ENCODE measurements at regions not wholly inside any gene's neighbourhood (a gene's known extent, or its start where the extent isn't known, plus 50 kb on each side); places are given as distances from the start of the nearest gene placed in this dataset.
A peak's percentile ranks its signal among the peaks of the same experiment; 100 is the strongest.

DNA sequence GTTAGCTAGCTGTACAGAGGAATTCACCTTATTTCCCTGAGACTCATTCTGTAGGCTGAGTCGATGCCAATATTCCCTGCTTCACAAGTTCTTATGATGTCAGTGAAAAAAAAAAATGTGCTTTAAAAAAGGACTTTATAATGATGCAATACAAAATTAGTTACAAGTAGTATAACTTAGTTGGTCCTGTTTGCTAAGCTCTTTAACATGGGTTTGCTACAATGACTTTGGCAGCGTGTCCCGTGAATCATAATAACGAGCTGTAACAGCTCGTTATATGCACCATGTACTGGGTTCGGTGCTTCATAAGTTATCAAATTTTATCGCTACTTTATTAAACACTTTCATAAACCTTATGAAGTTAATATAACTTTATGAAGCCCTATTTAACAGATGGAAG lies 349.7 kb downstream of the LMX1A start:
- Histone ChIP-seq H3K27me3 (ENCODE audit: control insufficient read depth, insufficient read depth, low read length) (no peaks in the 10 kb centered on the region), H2AFZ (no peak overlapping the region), H3K4me1 (peaks cover 19% of the 10 kb centered on the region), H3K36me3 (ENCODE audit: control insufficient read depth, insufficient read depth, low read length) (no peaks in the 10 kb centered on the region), H3K9me3 (ENCODE audit: control insufficient read depth, low read length) (no peaks in the 10 kb centered on the region), H3K27ac (peak overlapping the region; percentile 24), H3K4me2 (ENCODE audit: low read length) (no peak overlapping the region), H3K79me2 (no peaks in the 10 kb centered on the region), H3K9ac (no peak overlapping the region), H3K4me3 (ENCODE audit: low read depth, low read length) (no peak overlapping the region)
- TF ChIP-seq, protein P1, sequence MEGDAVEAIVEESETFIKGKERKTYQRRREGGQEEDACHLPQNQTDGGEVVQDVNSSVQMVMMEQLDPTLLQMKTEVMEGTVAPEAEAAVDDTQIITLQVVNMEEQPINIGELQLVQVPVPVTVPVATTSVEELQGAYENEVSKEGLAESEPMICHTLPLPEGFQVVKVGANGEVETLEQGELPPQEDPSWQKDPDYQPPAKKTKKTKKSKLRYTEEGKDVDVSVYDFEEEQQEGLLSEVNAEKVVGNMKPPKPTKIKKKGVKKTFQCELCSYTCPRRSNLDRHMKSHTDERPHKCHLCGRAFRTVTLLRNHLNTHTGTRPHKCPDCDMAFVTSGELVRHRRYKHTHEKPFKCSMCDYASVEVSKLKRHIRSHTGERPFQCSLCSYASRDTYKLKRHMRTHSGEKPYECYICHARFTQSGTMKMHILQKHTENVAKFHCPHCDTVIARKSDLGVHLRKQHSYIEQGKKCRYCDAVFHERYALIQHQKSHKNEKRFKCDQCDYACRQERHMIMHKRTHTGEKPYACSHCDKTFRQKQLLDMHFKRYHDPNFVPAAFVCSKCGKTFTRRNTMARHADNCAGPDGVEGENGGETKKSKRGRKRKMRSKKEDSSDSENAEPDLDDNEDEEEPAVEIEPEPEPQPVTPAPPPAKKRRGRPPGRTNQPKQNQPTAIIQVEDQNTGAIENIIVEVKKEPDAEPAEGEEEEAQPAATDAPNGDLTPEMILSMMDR (IDR thresholded peaks at IDR 0.05), result no peak

DNA sequence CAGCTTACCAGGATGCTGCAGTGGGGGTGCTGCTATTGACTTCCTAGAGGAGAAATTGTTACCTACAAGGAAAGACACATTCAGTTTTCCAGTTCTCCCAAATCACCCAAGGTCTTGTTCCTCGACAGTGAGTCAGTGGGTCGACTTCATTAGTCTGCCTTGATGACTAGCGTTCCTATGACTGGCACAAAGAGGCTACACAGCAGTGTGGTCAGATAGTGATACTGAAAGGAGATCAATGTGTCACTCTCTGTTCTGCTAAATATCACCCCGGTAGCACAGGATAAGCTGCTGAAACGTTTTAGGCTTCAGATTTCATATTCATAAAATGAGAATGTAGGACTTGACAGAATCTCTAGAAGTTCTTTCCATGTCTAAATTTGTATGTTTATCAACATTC lies 357.4 kb downstream of the LMX1A start:
- Histone ChIP-seq H3K9me3 (ENCODE audit: control insufficient read depth, low read length) (no peaks in the 10 kb centered on the region), H3K36me3 (ENCODE audit: control insufficient read depth, insufficient read depth, low read length) (no peaks in the 10 kb centered on the region), H3K4me2 (ENCODE audit: low read length) (no peak overlapping the region), H3K4me1 (peaks cover 7% of the 10 kb centered on the region), H3K79me2 (no peaks in the 10 kb centered on the region), H3K9ac (no peak overlapping the region), H2AFZ (peak overlapping the region; percentile 28), H3K4me3 (ENCODE audit: low read depth, low read length) (no peak overlapping the region), H3K27me3 (ENCODE audit: control insufficient read depth, insufficient read depth, low read length) (no peaks in the 10 kb centered on the region), H3K27ac (no peak overlapping the region)
- TF ChIP-seq, protein P1 (IDR thresholded peaks at IDR 0.05), result no peak

DNA sequence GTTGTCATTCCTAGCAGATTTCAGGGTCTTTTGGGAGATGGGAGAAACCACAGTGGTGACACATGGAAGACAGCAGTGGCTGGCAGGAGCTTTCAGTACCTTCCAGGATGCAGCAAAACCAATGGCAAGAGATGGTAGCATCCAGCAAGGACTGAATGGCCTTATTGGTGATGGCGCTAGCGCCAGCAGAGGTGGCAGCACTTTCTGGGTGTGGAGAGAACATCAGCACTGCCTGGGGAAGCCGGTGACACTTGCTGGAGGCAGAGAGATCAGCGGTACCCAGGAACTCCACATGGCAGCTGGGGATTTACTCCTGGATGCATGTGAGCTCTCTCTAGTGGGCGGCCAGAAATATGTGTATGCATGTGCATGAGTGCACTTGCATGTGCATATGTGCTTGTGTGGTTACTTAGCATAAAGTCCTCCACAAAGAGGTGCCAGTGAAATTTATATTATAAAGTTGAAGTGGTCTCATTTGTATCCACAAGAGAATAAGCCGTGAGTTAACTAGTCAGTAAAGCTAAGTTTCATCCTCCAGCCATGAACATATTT lies 364.7 kb downstream of the LMX1A start:
- TF ChIP-seq, protein P1 (IDR thresholded peaks at IDR 0.05), result no peak
- no peaks in the 10 kb centered on the region for H3K36me3 ChIP-seq (ENCODE audit: control insufficient read depth, insufficient read depth, low read length)
- no peaks in the 10 kb centered on the region for H3K9me3 ChIP-seq (ENCODE audit: control insufficient read depth, low read length)

DNA sequence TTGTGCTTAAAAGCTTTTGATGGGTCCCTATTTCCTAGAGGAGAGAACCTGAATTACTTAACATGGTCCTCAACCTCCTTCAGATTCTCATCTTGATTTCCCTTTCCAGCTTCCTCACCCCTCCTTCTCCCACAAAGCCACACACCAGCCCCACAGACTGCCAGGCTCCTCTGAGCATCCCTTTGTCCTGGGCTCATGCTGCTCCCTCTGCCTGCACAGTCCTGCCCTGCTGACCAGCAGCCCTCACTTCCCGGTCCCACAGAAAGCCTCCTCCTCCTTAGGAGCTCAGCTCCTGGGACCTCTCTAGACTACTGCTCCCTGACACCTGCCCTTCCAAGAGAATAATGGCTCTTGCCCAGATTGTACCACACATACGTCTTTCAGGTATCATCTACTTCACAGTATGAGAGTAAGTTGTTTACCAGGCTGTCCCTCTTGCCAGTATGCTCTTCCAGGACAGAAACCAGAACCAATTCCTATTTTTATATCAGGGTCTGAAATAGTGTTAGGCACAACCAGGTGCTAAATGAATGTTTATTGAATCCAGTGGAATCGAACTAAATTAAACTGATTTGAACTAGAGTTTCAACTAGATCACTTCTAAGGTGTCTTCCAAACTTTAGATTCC lies 373.4 kb downstream of the LMX1A start:
- Histone ChIP-seq H3K27ac (peak overlapping the region; percentile 36), H3K9me3 (ENCODE audit: control insufficient read depth, low read length) (no peaks in the 10 kb centered on the region), H2AFZ (peak overlapping the region; percentile 68), H3K27me3 (ENCODE audit: control insufficient read depth, insufficient read depth, low read length) (no peaks in the 10 kb centered on the region), H3K4me3 (ENCODE audit: low read depth, low read length) (no peak overlapping the region), H3K4me1 (peaks cover 16% of the 10 kb centered on the region), H3K4me2 (ENCODE audit: low read length) (no peak overlapping the region), H3K9ac (no peak overlapping the region), H3K79me2 (no peaks in the 10 kb centered on the region), H3K36me3 (ENCODE audit: control insufficient read depth, insufficient read depth, low read length) (no peaks in the 10 kb centered on the region)
- TF ChIP-seq, protein P1 (IDR thresholded peaks at IDR 0.05), result no peak

More for the DNA sequence above, 364.7 kb downstream of the LMX1A start:
- Histone ChIP-seq H3K4me3 (ENCODE audit: low read depth, low read length) (no peak overlapping the region), H3K79me2 (no peaks in the 10 kb centered on the region), H3K4me1 (peaks cover 2% of the 10 kb centered on the region), H3K9ac (no peak overlapping the region), H3K27me3 (ENCODE audit: control insufficient read depth, insufficient read depth, low read length) (no peaks in the 10 kb centered on the region), H3K4me2 (ENCODE audit: low read length) (no peak overlapping the region), H2AFZ (no peak overlapping the region), H3K27ac (no peak overlapping the region)

DNA sequence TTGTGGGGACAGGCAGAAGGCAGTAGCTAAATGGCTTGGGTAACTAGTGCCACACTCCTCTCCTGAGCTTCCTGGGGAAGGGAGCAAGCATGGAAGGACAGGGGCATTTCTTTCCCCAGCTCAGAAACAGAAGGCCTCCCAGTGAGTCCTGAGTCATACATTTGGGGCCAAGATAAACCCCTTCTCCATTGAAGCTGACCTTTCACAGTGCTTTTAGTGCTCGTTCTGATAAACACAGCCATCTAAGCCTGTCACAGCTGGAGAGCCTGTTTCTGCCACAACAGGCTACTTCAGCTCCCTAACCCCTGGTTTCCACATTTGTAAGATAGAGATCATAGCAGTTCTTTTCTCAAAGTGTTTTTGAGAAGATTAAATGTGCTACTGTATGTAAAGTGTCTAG lies 374.0 kb downstream of the LMX1A start:
- Histone ChIP-seq H2AFZ (peak overlapping the region; percentile 17), H3K27me3 (ENCODE audit: control insufficient read depth, insufficient read depth, low read length) (no peaks in the 10 kb centered on the region), H3K27ac (no peak overlapping the region), H3K36me3 (ENCODE audit: control insufficient read depth, insufficient read depth, low read length) (no peaks in the 10 kb centered on the region), H3K9ac (no peak overlapping the region), H3K79me2 (no peaks in the 10 kb centered on the region), H3K9me3 (ENCODE audit: control insufficient read depth, low read length) (no peaks in the 10 kb centered on the region), H3K4me3 (ENCODE audit: low read depth, low read length) (no peak overlapping the region), H3K4me2 (ENCODE audit: low read length) (no peak overlapping the region), H3K4me1 (peaks cover 17% of the 10 kb centered on the region)
- TF ChIP-seq, protein P1 (IDR thresholded peaks at IDR 0.05), result no peak
